ENCODE measurements at regions not wholly inside any gene's neighbourhood (a gene's known extent, or its start where the extent isn't known, plus 50 kb on each side); places are given as distances from the start of the nearest gene placed in this dataset.

- TF ChIP-seq MXD1 (CRISPR knock-in tag; IDR thresholded peaks at IDR 0.05; ENCODE audit: borderline replicate concordance, poor library complexity, severe bottlenecking), result peak; percentile 84
- peak; percentile 67 for TF ChIP-seq CEBPB (tag; IDR thresholded peaks at IDR 0.05)
- TF ChIP-seq GMEB1 (CRISPR knock-in tag; IDR thresholded peaks at IDR 0.05), result peak; percentile 87
- no peak for TF ChIP-seq CBX8 (IDR thresholded peaks at IDR 0.05; ENCODE audit: borderline replicate concordance, extremely low read depth, low read depth, low read length, poor library complexity, severe bottlenecking)
- TF ChIP-seq MEF2D (tag; conservative IDR thresholded peaks at IDR 0.05; ENCODE audit: low read depth), result peak; percentile 99
- peak; percentile 29 for TF ChIP-seq FIP1L1 (IDR thresholded peaks at IDR 0.05; ENCODE audit: low read depth, low read length, poor library complexity, severe bottlenecking)
- TF ChIP-seq KLF16 (IDR thresholded peaks at IDR 0.05), result no peak
- peak; percentile 93 for TF ChIP-seq ZNF133 (CRISPR knock-in tag; IDR thresholded peaks at IDR 0.05)
- TF ChIP-seq POLR3G (IDR thresholded peaks at IDR 0.05; ENCODE audit: extremely low read depth, insufficient read length, insufficient replicate concordance), result no peak
- peak; percentile 99 for TF ChIP-seq ZBTB17 (CRISPR knock-in tag; IDR thresholded peaks at IDR 0.05)
- peak; percentile 68 for TF ChIP-seq NFIX (CRISPR knock-in tag; IDR thresholded peaks at IDR 0.05; ENCODE audit: low read depth)
- TF ChIP-seq ZHX1 (conservative IDR thresholded peaks at IDR 0.05; ENCODE audit: low read length), result no peak
- TF ChIP-seq MNT (conservative IDR thresholded peaks at IDR 0.05), result no peak
- TF ChIP-seq MEIS2 (IDR thresholded peaks at IDR 0.05; ENCODE audit: partially characterized antibody), result no peak
- peak; percentile 99 for TF ChIP-seq ZNF444 (CRISPR knock-in tag; IDR thresholded peaks at IDR 0.05)
- TF ChIP-seq FOXO4 (CRISPR knock-in tag; IDR thresholded peaks at IDR 0.05), result peak; percentile 100
Measured at GRCh38 chr6:164337024-164337924, 922.8 kb downstream of the QKI start (continued).

Data from K562 (cell line).